K562 (cell line): ENCODE measurements at regions not wholly inside any gene's neighbourhood (a gene's known extent, or its start where the extent isn't known, plus 50 kb on each side); places are given as distances from the start of the nearest gene placed in this dataset.

Experiments
- ARID1B ChIP-seq: fragments of 450-650 bp; IDR thresholded peaks from 2 replicates; pipeline ENCODE4 v1.6.1; 2016; ENCODE audit warnings: antibody characterized with exemption, mild to moderate bottlenecking, inconsistent platforms
- BHLHE40 ChIP-seq: IDR thresholded peaks from 2 replicates; pipeline ENCODE4 v1.6.1; 2011; ENCODE audit warnings: low read length, improper control_type of control experiment
- C11orf30 ChIP-seq: fragments of 450-650 bp; IDR thresholded peaks from 2 replicates; pipeline ENCODE4 v1.6.1; 2016; ENCODE audit warnings: low read depth, mild to moderate bottlenecking
- CBFA2T2 ChIP-seq: fragments of 450-650 bp; conservative IDR thresholded peaks from 2 replicates; pipeline ENCODE4 v1.6.1; 2017; ENCODE audit warnings: mild to moderate bottlenecking
- CREB1 ChIP-seq, 2 experiments: sonication (generic) in 1 of 2; formaldehyde crosslinking in 1 of 2; IDR thresholded peaks; 2 replicates each; pipeline versions ENCODE4 v1.6.1 to v1.8.0; 2012 to 2022; ENCODE audit warnings: inconsistent platforms in 1 of 2, mild to moderate bottlenecking in 1 of 2, missing genetic modification reagents in 1 of 2, moderate library complexity in 1 of 2
- CREBBP ChIP-seq: IDR thresholded peaks from one replicate; pipeline ENCODE4 v1.6.1; 2012; ENCODE audit warnings: low read depth, mild to moderate bottlenecking, control low read depth, inconsistent platforms, low read length
- DDX20 ChIP-seq: fragments of 450-650 bp; IDR thresholded peaks from 2 replicates; pipeline ENCODE4 v1.6.1; 2016; ENCODE audit warnings: missing genetic modification characterization, low read depth, mild to moderate bottlenecking, missing compliant biosample characterization, moderate library complexity
- ESRRA ChIP-seq: fragments of 450-650 bp; IDR thresholded peaks from 2 replicates; pipeline ENCODE4 v1.6.1; 2014; ENCODE audit warnings: low read depth, mild to moderate bottlenecking, moderate library complexity, borderline replicate concordance
- ETS2 ChIP-seq: IDR thresholded peaks from 2 replicates; pipeline ENCODE4 v1.6.1; 2016; ENCODE audit warnings: borderline replicate concordance, missing genetic modification characterization, mild to moderate bottlenecking, moderate library complexity, missing compliant biosample characterization; ENCODE audit not compliant: poor library complexity, severe bottlenecking
- FOXM1 ChIP-seq, 2 experiments: fragments of 450-650 bp in 1 of 2; sonication (generic) in 1 of 2; formaldehyde crosslinking in 1 of 2; IDR thresholded peaks; 2 replicates each; pipeline versions ENCODE4 v1.6.1 to v1.9.0; 2017 to 2022; ENCODE audit warnings: low read depth in 2 of 2, mild to moderate bottlenecking in 2 of 2, missing genetic modification reagents in 1 of 2, moderate library complexity in 1 of 2
- HDAC2 ChIP-seq: fragments of 450-650 bp; IDR thresholded peaks from 2 replicates; pipeline ENCODE4 v1.6.1; 2016; ENCODE audit warnings: mild to moderate bottlenecking
- ID3 ChIP-seq, 2 experiments: fragments of 250-450 bp in 1 of 2; fragments of 450-650 bp in 1 of 2; sonication (Bioruptor Pico) in 1 of 2; IDR thresholded peaks; 2 replicates each; pipeline versions ENCODE4 v1.6.1 to v1.8.0; 2016 to 2021; ENCODE audit warnings: mild to moderate bottlenecking in 2 of 2, moderate library complexity in 2 of 2, missing compliant biosample characterization in 1 of 2, missing genetic modification characterization in 1 of 2
- KDM1A ChIP-seq, 2 experiments: fragments of 450-650 bp; IDR thresholded peaks; 2 replicates each; pipeline ENCODE4 v1.6.1; 2016; ENCODE audit warnings: mild to moderate bottlenecking in 2 of 2
- MAFG ChIP-seq: fragments of 450-650 bp; conservative IDR thresholded peaks from 2 replicates; pipeline ENCODE4 v1.6.1; 2016; ENCODE audit warnings: missing genetic modification characterization, missing compliant biosample characterization
- MED1 ChIP-seq: sonication (generic); formaldehyde crosslinking; IDR thresholded peaks from 2 replicates; pipeline ENCODE4 v1.8.1; 2023; ENCODE audit warnings: missing genetic modification reagents, borderline replicate concordance
- MTA3 ChIP-seq: fragments of 450-650 bp; formaldehyde crosslinking; IDR thresholded peaks from 2 replicates; pipeline ENCODE4 v1.6.1; 2017; ENCODE audit warnings: mild to moderate bottlenecking, borderline replicate concordance
- SMARCA5 ChIP-seq: fragments of 450-650 bp; IDR thresholded peaks from 2 replicates; pipeline ENCODE4 v1.6.1; 2016
- TARDBP ChIP-seq: fragments of 450-650 bp; IDR thresholded peaks from 2 replicates; pipeline ENCODE4 v1.6.1; 2016
- TEAD2 ChIP-seq: fragments of 450-650 bp; IDR thresholded peaks from 2 replicates; pipeline ENCODE4 v1.6.1; 2016; ENCODE audit warnings: missing genetic modification characterization, control low read depth, missing compliant biosample characterization
- ZBTB43 ChIP-seq: sonication (generic); formaldehyde crosslinking; IDR thresholded peaks from 2 replicates; pipeline ENCODE4 v1.8.0; 2023; ENCODE audit warnings: mild to moderate bottlenecking, missing genetic modification reagents
- ZC3H11A ChIP-seq: IDR thresholded peaks from 2 replicates; pipeline ENCODE4 v1.6.1; 2012; ENCODE audit warnings: low read depth, low read length, improper control_type of control experiment
- ZNF133 ChIP-seq: fragments of 250-450 bp; sonication (Bioruptor Pico); IDR thresholded peaks from 2 replicates; pipeline ENCODE4 v1.4.0; 2020; ENCODE audit warnings: mild to moderate bottlenecking
- ZNF316 ChIP-seq: fragments of 450-650 bp; IDR thresholded peaks from 2 replicates; pipeline ENCODE4 v1.6.1; 2016
- ZNF511 ChIP-seq: sonication (generic); formaldehyde crosslinking; IDR thresholded peaks from 2 replicates; pipeline ENCODE4 v1.8.0; 2022; ENCODE audit warnings: mild to moderate bottlenecking, missing genetic modification reagents
- TF ChIP-seq, protein P1 (sequence below): fragments of 450-650 bp; IDR thresholded peaks from 2 replicates; pipeline ENCODE4 v1.6.1; 2016
- TF ChIP-seq, protein P2 (sequence below): sonication (generic); formaldehyde crosslinking; IDR thresholded peaks from 2 replicates; pipeline ENCODE4 v1.5.0; 2020; ENCODE audit warnings: missing genetic modification reagents

GRCh38 chr3:72052841-72053409 is 268.0 kb upstream of the PROK2 start (continued):
- TF ChIP-seq, protein P1, sequence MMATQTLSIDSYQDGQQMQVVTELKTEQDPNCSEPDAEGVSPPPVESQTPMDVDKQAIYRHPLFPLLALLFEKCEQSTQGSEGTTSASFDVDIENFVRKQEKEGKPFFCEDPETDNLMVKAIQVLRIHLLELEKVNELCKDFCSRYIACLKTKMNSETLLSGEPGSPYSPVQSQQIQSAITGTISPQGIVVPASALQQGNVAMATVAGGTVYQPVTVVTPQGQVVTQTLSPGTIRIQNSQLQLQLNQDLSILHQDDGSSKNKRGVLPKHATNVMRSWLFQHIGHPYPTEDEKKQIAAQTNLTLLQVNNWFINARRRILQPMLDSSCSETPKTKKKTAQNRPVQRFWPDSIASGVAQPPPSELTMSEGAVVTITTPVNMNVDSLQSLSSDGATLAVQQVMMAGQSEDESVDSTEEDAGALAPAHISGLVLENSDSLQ, result peak; percentile 32; the same call in 1 of the 2 replicates
- TF ChIP-seq HDAC2 (peak; percentile 71; the same call in 1 of the 2 replicates), FOXM1 (IDR thresholded peaks at IDR 0.05; ENCODE audit: low read depth) (peak; percentile 28; the same call in 1 of the 2 replicates), FOXM1 (CRISPR knock-in tag; IDR thresholded peaks at IDR 0.05; ENCODE audit: low read depth) (no peak), ARID1B (peak; percentile 55), MED1 (CRISPR knock-in tag) (no peak), ZNF133 (CRISPR knock-in tag) (no peak), MAFG (tag) (peak; percentile 46), ZC3H11A (no peak), C11orf30 (peak; percentile 46; the same call in 1 of the 2 replicates), ID3 (CRISPR knock-in tag; IDR thresholded peaks at IDR 0.05) (no peak), ID3 (tag; IDR thresholded peaks at IDR 0.05) (0 out of 2 replicates have a peak, but pooled peaks have one; percentile 25), ZBTB43 (no peak), CREB1 (IDR thresholded peaks at IDR 0.05) (peak; percentile 89), CREB1 (CRISPR knock-in tag; IDR thresholded peaks at IDR 0.05) (peak; percentile 95), TEAD2 (no peak), SMARCA5 (no peak), DDX20 (tag) (no peak), CREBBP (no peak), ETS2 (tag) (no peak), CBFA2T2 (no peak), ZNF316 (peak; percentile 51; the same call in 1 of the 2 replicates), TARDBP (peak; percentile 95; the same call in 1 of the 2 replicates), ZNF511 (no peak), ESRRA (peak; percentile 40; the same call in 1 of the 2 replicates), MTA3 (peak; percentile 95), KDM1A (IDR thresholded peaks at IDR 0.05) (peak in 1 of 2 experiments; percentile 39; a peak in 1 of 4 replicates), BHLHE40 (peak; percentile 64)
- TF ChIP-seq, protein P2, sequence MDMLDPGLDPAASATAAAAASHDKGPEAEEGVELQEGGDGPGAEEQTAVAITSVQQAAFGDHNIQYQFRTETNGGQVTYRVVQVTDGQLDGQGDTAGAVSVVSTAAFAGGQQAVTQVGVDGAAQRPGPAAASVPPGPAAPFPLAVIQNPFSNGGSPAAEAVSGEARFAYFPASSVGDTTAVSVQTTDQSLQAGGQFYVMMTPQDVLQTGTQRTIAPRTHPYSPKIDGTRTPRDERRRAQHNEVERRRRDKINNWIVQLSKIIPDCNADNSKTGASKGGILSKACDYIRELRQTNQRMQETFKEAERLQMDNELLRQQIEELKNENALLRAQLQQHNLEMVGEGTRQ, result peak; percentile 6; the same call in 1 of the 2 replicates
